OCI-LY1 (cell line): ENCODE measurements at regions not wholly inside any gene's neighbourhood (a gene's known extent, or its start where the extent isn't known, plus 50 kb on each side); places are given as distances from the start of the nearest gene placed in this dataset.

Experiments used
- H2AFZ ChIP-seq: fragments of 200-600 bp; sonication (generic), shearing (Covaris generic); 2 replicates; pipeline ENCODE4 v1.6.0; 2014; ENCODE audit warnings: antibody characterized with exemption, mild to moderate bottlenecking, low read length
- H3F3A ChIP-seq: fragments of 200-600 bp; sonication (generic), shearing (Covaris generic); 2 replicates; pipeline ENCODE4 v1.6.0; 2014; ENCODE audit warnings: mild to moderate bottlenecking, antibody characterized with exemption, low read length, moderate library complexity; ENCODE audit not compliant: insufficient read depth
- H3K27ac ChIP-seq: fragments of 200-600 bp; sonication (generic); 2 replicates; pipeline ENCODE4 v1.5.1; 2014; ENCODE audit warnings: low read length, mixed run types, mild to moderate bottlenecking, low read depth; ENCODE audit not compliant: poor library complexity, severe bottlenecking
- H3K27me3 ChIP-seq: fragments of 200-600 bp; sonication (generic); 2 replicates; pipeline ENCODE4 v1.6.0; 2014; ENCODE audit warnings: antibody characterized with exemption, mild to moderate bottlenecking, low read length, moderate library complexity; ENCODE audit not compliant: insufficient read depth
- H3K36me3 ChIP-seq: fragments of 200-600 bp; sonication (generic); 2 replicates; pipeline ENCODE4 v1.6.1; 2014; ENCODE audit warnings: mild to moderate bottlenecking, antibody characterized with exemption, low read length, moderate library complexity, mixed read lengths; ENCODE audit not compliant: insufficient read depth
- H3K4me1 ChIP-seq: fragments of 200-600 bp; sonication (generic); 2 replicates; pipeline ENCODE4 v1.5.1; 2014; ENCODE audit warnings: mild to moderate bottlenecking, low read length, moderate library complexity; ENCODE audit not compliant: insufficient read depth, severe bottlenecking
- H3K4me2 ChIP-seq: fragments of 200-600 bp; sonication (generic), shearing (Covaris generic); 2 replicates; pipeline ENCODE4 v1.6.1; 2014; ENCODE audit warnings: low read length
- H3K4me3 ChIP-seq: fragments of 200-600 bp; sonication (generic); 2 replicates; pipeline ENCODE4 v1.5.1; 2014; ENCODE audit warnings: low read length, low read depth, mild to moderate bottlenecking, mixed read lengths; ENCODE audit not compliant: poor library complexity, severe bottlenecking
- H3K79me2 ChIP-seq: fragments of 200-600 bp; shearing (Covaris generic); 2 replicates; pipeline ENCODE4 v1.6.1; 2016; ENCODE audit warnings: mixed run types, low read length, mixed read lengths; ENCODE audit not compliant: insufficient read depth
- H3K9ac ChIP-seq: fragments of 200-600 bp; sonication (generic), shearing (Covaris generic); 2 replicates; pipeline ENCODE4 v1.6.1; 2014; ENCODE audit warnings: mild to moderate bottlenecking, low read length, mixed read lengths
- H3K9me2 ChIP-seq: fragments of 200-600 bp; sonication (generic), shearing (Covaris generic); 2 replicates; pipeline ENCODE4 v1.6.1; 2014; ENCODE audit warnings: low read depth, mild to moderate bottlenecking, low read length, mixed read lengths
- H3K9me3 ChIP-seq: fragments of 200-600 bp; shearing (Covaris generic); 2 replicates; pipeline ENCODE4 v1.6.1; 2014; ENCODE audit warnings: low read length, mixed read lengths
- H4K20me1 ChIP-seq: fragments of 200-600 bp; sonication (generic), shearing (Covaris generic); 2 replicates; pipeline ENCODE4 v1.6.0; 2016; ENCODE audit warnings: mild to moderate bottlenecking, low read length; ENCODE audit not compliant: insufficient read depth
- CTCF ChIP-seq: fragments of 200-600 bp; sonication (generic), shearing (Covaris generic); IDR thresholded peaks from 2 replicates; pipeline ENCODE4 v1.5.1; 2017; ENCODE audit warnings: mild to moderate bottlenecking, antibody characterized with exemption, low read length, moderate library complexity, mixed read lengths
- EZH2 ChIP-seq: fragments of 200-600 bp; sonication (generic), shearing (Covaris generic); IDR thresholded peaks from 2 replicates; pipeline ENCODE4 v1.8.0; 2017; ENCODE audit warnings: borderline replicate concordance, mixed run types, mild to moderate bottlenecking, antibody characterized with exemption, low read length, moderate library complexity, mixed read lengths

DNA sequence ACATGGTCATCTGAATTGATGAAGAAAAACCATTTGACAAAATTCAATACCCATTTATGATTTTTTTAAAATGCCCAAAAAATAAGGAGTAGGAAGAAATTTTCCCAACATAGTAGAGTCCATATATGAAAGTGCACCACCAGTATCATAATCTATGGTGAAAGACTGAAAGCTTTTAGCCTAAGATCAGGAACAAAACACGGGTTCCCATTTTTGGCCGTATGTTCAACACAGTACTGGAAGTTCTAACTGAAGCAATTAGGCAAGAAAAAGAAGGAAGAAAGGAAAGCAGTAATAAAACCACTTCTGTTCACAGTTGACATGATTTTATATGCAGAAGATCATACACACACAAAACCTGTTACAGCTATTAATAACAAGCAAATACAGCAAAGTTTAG is 227.8 kb upstream of the RAB4A start:
- Histone ChIP-seq H3K36me3 (no peaks in the 10 kb centered on the region), H3K79me2 (no peaks in the 10 kb centered on the region), H3K27me3 (no peaks in the 10 kb centered on the region), H3K4me2 (no peak overlapping the region), H4K20me1 (no peaks in the 10 kb centered on the region), H2AFZ (no peak overlapping the region), H3F3A (no peaks in the 10 kb centered on the region), H3K4me3 (no peak overlapping the region), H3K27ac (no peak overlapping the region), H3K9me2 (no peaks in the 10 kb centered on the region), H3K9ac (no peak overlapping the region), H3K9me3 (no peaks in the 10 kb centered on the region), H3K4me1 (no peaks in the 10 kb centered on the region)
- no peak for TF ChIP-seq EZH2
- no peak for TF ChIP-seq CTCF

GRCh38 chr1:229046251-229046853 is 224.6 kb upstream of the RAB4A start:
- no peak overlapping the region for H3K9ac ChIP-seq

DNA sequence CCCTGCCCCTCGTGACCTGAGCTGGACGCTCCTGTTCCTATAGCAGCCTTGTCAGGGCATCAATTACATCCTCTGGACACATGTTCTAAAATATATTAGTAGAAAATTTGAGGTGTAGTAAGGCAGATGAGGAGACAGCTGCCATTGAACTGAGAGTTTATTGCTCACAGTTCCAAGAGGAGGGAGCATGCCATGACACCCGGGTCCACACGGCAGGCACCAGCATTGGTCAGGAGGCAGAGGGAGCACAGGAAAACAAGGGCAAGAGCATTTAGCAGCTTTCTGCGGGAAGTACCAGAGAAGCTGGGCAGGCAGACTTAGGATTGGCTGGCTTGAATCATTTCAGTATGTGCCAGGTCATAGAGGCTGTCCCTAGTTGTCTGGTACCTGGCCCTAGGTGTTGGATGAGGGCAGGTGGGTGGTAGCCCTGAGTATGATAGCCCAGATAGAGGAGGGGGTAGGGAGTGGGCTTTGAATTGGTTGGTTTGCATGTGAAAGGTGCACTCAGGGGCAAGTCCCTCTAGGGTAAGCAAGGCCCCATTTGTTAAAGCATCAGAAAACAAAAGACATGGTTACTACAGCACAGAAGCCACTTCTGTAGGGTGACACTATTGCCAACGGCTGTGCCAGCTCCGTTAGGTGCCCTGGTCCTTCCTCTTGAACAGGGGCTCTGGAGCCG is 223.6 kb upstream of the RAB4A start:
- H3K79me2 ChIP-seq: no peaks in the 10 kb centered on the region
- H3K27me3 ChIP-seq: no peaks in the 10 kb centered on the region
- no peak overlapping the region for H3K4me3 ChIP-seq
- H3K9ac ChIP-seq: no peak overlapping the region
- H3K4me1 ChIP-seq: no peaks in the 10 kb centered on the region
- H3F3A ChIP-seq: no peaks in the 10 kb centered on the region
- TF ChIP-seq EZH2 (no peak), CTCF (no peak)
- H4K20me1 ChIP-seq: no peaks in the 10 kb centered on the region
- no peak overlapping the region for H3K27ac ChIP-seq
- no peak overlapping the region for H2AFZ ChIP-seq
- no peaks in the 10 kb centered on the region for H3K36me3 ChIP-seq
- no peak overlapping the region for H3K4me2 ChIP-seq
- no peaks in the 10 kb centered on the region for H3K9me3 ChIP-seq
- H3K9me2 ChIP-seq: no peaks in the 10 kb centered on the region

More at GRCh38 chr1:229046251-229046853, 224.6 kb upstream of the RAB4A start:
- Histone ChIP-seq H3K36me3 (no peaks in the 10 kb centered on the region), H3K9me2 (no peaks in the 10 kb centered on the region), H4K20me1 (no peaks in the 10 kb centered on the region), H3K27me3 (no peaks in the 10 kb centered on the region), H3K4me1 (no peaks in the 10 kb centered on the region), H2AFZ (no peak overlapping the region), H3K27ac (no peak overlapping the region), H3K4me3 (no peak overlapping the region), H3K4me2 (no peak overlapping the region), H3F3A (no peaks in the 10 kb centered on the region), H3K9me3 (no peaks in the 10 kb centered on the region), H3K79me2 (no peaks in the 10 kb centered on the region)
- no peak for TF ChIP-seq CTCF
- TF ChIP-seq EZH2: no peak
